ENCODE measurements at regions not wholly inside any gene's neighbourhood (a gene's known extent, or its start where the extent isn't known, plus 50 kb on each side); places are given as distances from the start of the nearest gene placed in this dataset.

GRCh38 chr1:219326843-219327242 lies 153.2 kb downstream of the LYPLAL1 start:
- Mint-ChIP-seq H3K4me1 (ENCODE audit: low read depth, unreplicated experiment) (peaks cover 6% of the 10 kb centered on the region), H3K9me3 (ENCODE audit: unreplicated experiment) (no peaks in the 10 kb centered on the region), H3K27ac (ENCODE audit: unreplicated experiment) (no peak overlapping the region), H3K27me3 (ENCODE audit: unreplicated experiment) (no peaks in the 10 kb centered on the region), H3K36me3 (ENCODE audit: unreplicated experiment) (no peaks in the 10 kb centered on the region), H3K4me3 (ENCODE audit: unreplicated experiment) (no peak overlapping the region)
- no peak for TF ChIP-seq CTCF (IDR thresholded peaks at IDR 0.05; ENCODE audit: partially characterized antibody, unreplicated experiment)
- no peak for DNase-seq

GRCh38 chr1:219325368-219325742 lies 151.7 kb downstream of the LYPLAL1 start:
- Mint-ChIP-seq H3K36me3 (ENCODE audit: unreplicated experiment) (no peaks in the 10 kb centered on the region), H3K9me3 (ENCODE audit: unreplicated experiment) (no peaks in the 10 kb centered on the region), H3K27ac (ENCODE audit: unreplicated experiment) (no peak overlapping the region), H3K4me1 (ENCODE audit: low read depth, unreplicated experiment) (peaks cover 6% of the 10 kb centered on the region), H3K27me3 (ENCODE audit: unreplicated experiment) (no peaks in the 10 kb centered on the region), H3K4me3 (ENCODE audit: unreplicated experiment) (no peak overlapping the region)
- no peak for TF ChIP-seq CTCF (IDR thresholded peaks at IDR 0.05; ENCODE audit: partially characterized antibody, unreplicated experiment)
- no peak for DNase-seq

GRCh38 chr1:219324629-219325367 lies 151.1 kb downstream of the LYPLAL1 start:
- Mint-ChIP-seq H3K27me3 (ENCODE audit: unreplicated experiment) (no peaks in the 10 kb centered on the region), H3K4me1 (ENCODE audit: low read depth, unreplicated experiment) (peaks cover 6% of the 10 kb centered on the region)

GRCh38 chr1:219324171-219324570 lies 150.5 kb downstream of the LYPLAL1 start:
- no peaks in the 10 kb centered on the region for H3K27me3 Mint-ChIP-seq (ENCODE audit: unreplicated experiment)
- peaks cover under 1% of the 10 kb centered on the region for H3K9me3 Mint-ChIP-seq (ENCODE audit: unreplicated experiment)
- no peak overlapping the region for H3K4me3 Mint-ChIP-seq (ENCODE audit: unreplicated experiment)
- no peak for DNase-seq
- no peaks in the 10 kb centered on the region for H3K36me3 Mint-ChIP-seq (ENCODE audit: unreplicated experiment)
- H3K4me1 Mint-ChIP-seq (ENCODE audit: low read depth, unreplicated experiment) = peaks cover 6% of the 10 kb centered on the region
- no peak for TF ChIP-seq CTCF (IDR thresholded peaks at IDR 0.05; ENCODE audit: partially characterized antibody, unreplicated experiment)
- no peak overlapping the region for H3K27ac Mint-ChIP-seq (ENCODE audit: unreplicated experiment)

More at GRCh38 chr1:219324629-219325367, 151.1 kb downstream of the LYPLAL1 start:
- H3K4me3 Mint-ChIP-seq (ENCODE audit: unreplicated experiment) = no peak overlapping the region
- H3K27ac Mint-ChIP-seq (ENCODE audit: unreplicated experiment) = no peak overlapping the region
- no peaks in the 10 kb centered on the region for H3K36me3 Mint-ChIP-seq (ENCODE audit: unreplicated experiment)
- H3K9me3 Mint-ChIP-seq (ENCODE audit: unreplicated experiment) = no peaks in the 10 kb centered on the region
- DNase-seq = no peak
- TF ChIP-seq CTCF (IDR thresholded peaks at IDR 0.05; ENCODE audit: partially characterized antibody, unreplicated experiment) = no peak

- no peak for TF ChIP-seq CTCF (IDR thresholded peaks at IDR 0.05; ENCODE audit: partially characterized antibody, unreplicated experiment)
- DNase-seq = no peak
- Mint-ChIP-seq H3K27me3 (ENCODE audit: unreplicated experiment) (no peaks in the 10 kb centered on the region), H3K27ac (ENCODE audit: unreplicated experiment) (no peak overlapping the region), H3K9me3 (ENCODE audit: unreplicated experiment) (peaks cover 2% of the 10 kb centered on the region), H3K4me1 (ENCODE audit: low read depth, unreplicated experiment) (peaks cover 6% of the 10 kb centered on the region), H3K36me3 (ENCODE audit: unreplicated experiment) (no peaks in the 10 kb centered on the region), H3K4me3 (ENCODE audit: unreplicated experiment) (no peak overlapping the region)
Measured at GRCh38 chr1:219323426-219323825, 149.7 kb downstream of the LYPLAL1 start.

Measured in glutamatergic neuron (in vitro differentiated cells).